A549 (cell line): ENCODE measurements at regions not wholly inside any gene's neighbourhood (a gene's known extent, or its start where the extent isn't known, plus 50 kb on each side); places are given as distances from the start of the nearest gene placed in this dataset.

Source experiments
- ATAC-seq, 2 experiments: fragments of 200-7000 bp in 1 of 2; fragments of >200 bp in 1 of 2; cut with Nextera tagmentation in 1 of 2; cut with Tn5 transposase in 1 of 2; 3 replicates each; pipeline versions ENCODE4 v1.8.0 to v1.9.1; 2018 to 2020; ENCODE audit warnings: mild to moderate bottlenecking in 1 of 2, moderate library complexity in 1 of 2
- CTCF ChIA-PET: fragments of 300-600 bp; sonication (Branson Sonifier 250); formaldehyde crosslinking; extraction: SDS; loops from one replicate; lab custom pipeline; 2021; ENCODE audit warnings: antibody characterized with exemption, inconsistent platforms; lab: Yijun Ruan, JAX
- POLR2A ChIA-PET: fragments of 350-600 bp; formaldehyde crosslinking; extraction: SDS; loops from one replicate; lab custom pipeline; 2021; ENCODE audit warnings: antibody characterized with exemption, inconsistent platforms; lab: Yijun Ruan, JAX
- DNase-seq, 2 experiments: peaks; one replicate each; pipeline versions ENCODE4 v3.0.0 to v3.0.0-alpha.2; 2011 to 2016; ENCODE audit warnings: low read depth in 1 of 2, low spot score in 1 of 2
- FAIRE-seq: peaks from 2 replicates; lab custom pipeline; 2011; peaks lifted over from hg19 to GRCh38; lab: Jason Lieb, UNC
- H3K27ac ChIP-seq, 2 experiments: fragments of >200 bp; sonication (Bioruptor Twin); formaldehyde crosslinking; 3 replicates each; pipeline ENCODE4 v1.5.1; 2016 to 2017
- H3K4me1 ChIP-seq: fragments of >200 bp; sonication (Bioruptor Twin); formaldehyde crosslinking; 3 replicates; pipeline ENCODE4 v1.6.1; 2016
- H3K4me2 ChIP-seq: fragments of >200 bp; sonication (Bioruptor Twin); formaldehyde crosslinking; 3 replicates; pipeline ENCODE4 v1.6.1; 2016
- H3K4me3 ChIP-seq: fragments of >200 bp; sonication (Bioruptor Twin); formaldehyde crosslinking; 3 replicates; pipeline ENCODE4 v1.5.1; 2016
- H3K9me3 ChIP-seq: fragments of >200 bp; sonication (Bioruptor Twin); formaldehyde crosslinking; 3 replicates; pipeline ENCODE4 v1.6.1; 2016
- BCL3 ChIP-seq: fragments of >200 bp; sonication (Bioruptor Twin); formaldehyde crosslinking; IDR thresholded peaks from 3 replicates; pipeline ENCODE4 v1.6.1; 2016
- CBX2 ChIP-seq: fragments of 200-600 bp; sonication (generic); IDR thresholded peaks from 2 replicates; pipeline ENCODE4 v1.6.1; 2016; ENCODE audit warnings: low read depth, mild to moderate bottlenecking, borderline replicate concordance
- CBX8 ChIP-seq: fragments of 200-600 bp; sonication (generic); IDR thresholded peaks from 2 replicates; pipeline ENCODE4 v1.6.1; 2016
- CTCF ChIP-seq: fragments of >200 bp; sonication (Bioruptor Twin); formaldehyde crosslinking; IDR thresholded peaks from 3 replicates; pipeline ENCODE4 v1.5.1; 2016
- E2F6 ChIP-seq: IDR thresholded peaks from 2 replicates; pipeline ENCODE4 v1.6.1; 2012; ENCODE audit warnings: low read depth, borderline replicate concordance
- EHF ChIP-seq: fragments of 250-450 bp; sonication (Bioruptor Pico); IDR thresholded peaks from 2 replicates; pipeline ENCODE4 v1.5.0; 2020; ENCODE audit warnings: mild to moderate bottlenecking
- EHMT2 ChIP-seq: fragments of 200-600 bp; sonication (generic); IDR thresholded peaks from 2 replicates; pipeline ENCODE4 v1.6.1; 2016; ENCODE audit warnings: antibody characterized with exemption, low read depth, mild to moderate bottlenecking, moderate library complexity
- FOXS1 ChIP-seq: fragments of 250-450 bp; sonication (Bioruptor Pico); IDR thresholded peaks from 2 replicates; pipeline ENCODE4 v1.5.0; 2020; ENCODE audit warnings: mild to moderate bottlenecking, moderate library complexity
- HDAC2 ChIP-seq: fragments of 200-600 bp; sonication (generic); IDR thresholded peaks from 2 replicates; pipeline ENCODE4 v1.6.1; 2016
- HMGXB4 ChIP-seq: fragments of 250-450 bp; sonication (Bioruptor Pico); IDR thresholded peaks from 2 replicates; pipeline ENCODE4 v1.5.0; 2021; ENCODE audit warnings: mild to moderate bottlenecking, moderate library complexity, borderline replicate concordance
- HOXA7 ChIP-seq: fragments of 250-450 bp; sonication (Bioruptor Pico); IDR thresholded peaks from 2 replicates; pipeline ENCODE4 v1.5.0; 2020; ENCODE audit warnings: mild to moderate bottlenecking, moderate library complexity
- KDM5A ChIP-seq: fragments of 200-600 bp; sonication (generic); IDR thresholded peaks from 2 replicates; pipeline ENCODE4 v1.6.1; 2016; ENCODE audit warnings: antibody characterized with exemption, mild to moderate bottlenecking
- MAZ ChIP-seq: fragments of 150-350 bp; IDR thresholded peaks from 2 replicates; pipeline ENCODE4 v1.6.1; 2014; ENCODE audit warnings: antibody characterized with exemption, low read depth, low read length, borderline replicate concordance
- NR3C1 ChIP-seq: fragments of >200 bp; sonication (Bioruptor Twin); formaldehyde crosslinking; IDR thresholded peaks from 3 replicates; pipeline ENCODE4 v1.6.1; 2017
- RAD21 ChIP-seq, 2 experiments: fragments of >200 bp in 1 of 2; sonication (Bioruptor Twin) in 1 of 2; formaldehyde crosslinking in 1 of 2; IDR thresholded peaks in 1 of 2; conservative IDR thresholded peaks in 1 of 2; 2 replicates in 1 of 2; 3 replicates in 1 of 2; pipeline ENCODE4 v1.6.1; 2012 to 2018; ENCODE audit warnings: inconsistent platforms in 1 of 2
- SREBF2 ChIP-seq: fragments of 450-650 bp; IDR thresholded peaks from 2 replicates; pipeline ENCODE4 v1.6.1; 2014; ENCODE audit warnings: mild to moderate bottlenecking, moderate library complexity
- TFCP2L1 ChIP-seq: fragments of 250-450 bp; sonication (Bioruptor Pico); IDR thresholded peaks from 2 replicates; pipeline ENCODE4 v1.5.0; 2021; ENCODE audit warnings: mild to moderate bottlenecking
- USF2 ChIP-seq: fragments of 450-650 bp; IDR thresholded peaks from 2 replicates; pipeline ENCODE4 v1.6.1; 2014; ENCODE audit warnings: antibody characterized with exemption
- ZC3H11A ChIP-seq: fragments of 450-650 bp; IDR thresholded peaks from 2 replicates; pipeline ENCODE4 v1.6.1; 2014; ENCODE audit warnings: antibody characterized with exemption, mild to moderate bottlenecking
- ZFP36 ChIP-seq: fragments of 450-650 bp; IDR thresholded peaks from 2 replicates; pipeline ENCODE4 v1.6.1; 2014; ENCODE audit warnings: borderline replicate concordance; ENCODE audit not compliant: partially characterized antibody
- WGBS: methylation state at CpG from one replicate; pipeline ENCODE4 v1.1.6; 2017; ENCODE audit errors: missing lambda C conversion rate; 5-methylcytosine and 5-hydroxymethylcytosine counted together

GRCh38 chr5:30894811-30895210 is 298.7 kb upstream of the CDH6 start:
- H3K4me2 ChIP-seq: no peak overlapping the region
- TF ChIP-seq HMGXB4 (no peak), FOXS1 (CRISPR knock-in tag) (no peak), USF2 (no peak), NR3C1 (no peak), E2F6 (no peak), ZC3H11A (no peak), ZFP36 (no peak), TFCP2L1 (CRISPR knock-in tag) (no peak), RAD21 (conservative IDR thresholded peaks at IDR 0.05 in 1 of 2, IDR thresholded peaks at IDR 0.05 in 1 of 2) (no peak), SREBF2 (no peak), CTCF (no peak), CBX2 (no peak), KDM5A (no peak), HOXA7 (CRISPR knock-in tag) (no peak), MAZ (no peak), EHMT2 (no peak), HDAC2 (no peak), EHF (CRISPR knock-in tag) (no peak), BCL3 (no peak), CBX8 (no peak)
- no peaks in the 10 kb centered on the region for H3K4me1 ChIP-seq
- ChIA-PET POLR2A (no interaction called here), CTCF (no interaction called here)
- H3K27ac ChIP-seq: no peak overlapping the region
- no peaks in the 10 kb centered on the region for H3K9me3 ChIP-seq
- H3K4me3 ChIP-seq: no peak overlapping the region
- ATAC-seq: no peak
- 34% methylated on average over 2 of the region's 2 CpGs for whole genome bisulfite sequencing
- FAIRE-seq: no peak
- DNase-seq: no peak

GRCh38 chr5:30891660-30892059 is 301.8 kb upstream of the CDH6 start:
- ATAC-seq (no peak), FAIRE-seq (no peak), DNase-seq (no peak)
- H3K4me1 ChIP-seq: no peaks in the 10 kb centered on the region
- POLR2A ChIA-PET: no interaction called here
- no peak overlapping the region for H3K27ac ChIP-seq
- TF ChIP-seq E2F6 (no peak), HDAC2 (no peak)
- CTCF ChIA-PET: no interaction called here
- no peak overlapping the region for H3K4me3 ChIP-seq
- H3K9me3 ChIP-seq: no peaks in the 10 kb centered on the region
- no peak overlapping the region for H3K4me2 ChIP-seq
